IMR-90 (cell line): ENCODE measurements at regions not wholly inside any gene's neighbourhood (a gene's known extent, or its start where the extent isn't known, plus 50 kb on each side); places are given as distances from the start of the nearest gene placed in this dataset.

Experiments
- ATAC-seq: fragments of 200-7000 bp; cut with Tn5 transposase; 2 replicates; pipeline ENCODE4 v1.9.1; 2020; ENCODE audit warnings: low read depth, mild to moderate bottlenecking, moderate library complexity
- BruUV-seq: library from RNA; stranded (reverse); fragments of 400-500 nt; replicated peaks from 2 replicates; lab custom pipeline; 2021; lab: Mats Ljungman, UMichigan
- CTCF ChIA-PET: fragments of 300-600 bp; formaldehyde crosslinking; extraction: SDS; loops from one replicate; lab custom pipeline; 2021; ENCODE audit warnings: antibody characterized with exemption; lab: Yijun Ruan, JAX
- POLR2A ChIA-PET: fragments of 300-600 bp; sonication (Branson Sonifier 250); formaldehyde crosslinking; loops from one replicate; lab custom pipeline; 2022; ENCODE audit warnings: antibody characterized with exemption; ENCODE audit not compliant: unreplicated experiment; lab: Charles Lee
- DNase-seq: peaks from one replicate; pipeline ENCODE4 v3.0.0; 2013
- H2AFZ ChIP-seq: replicated peaks from 2 replicates; pipeline ENCODE3; 2013; ENCODE audit warnings: low read length, mild to moderate bottlenecking; ENCODE audit not compliant: poor library complexity
- H2AK5ac ChIP-seq: 2 replicates; pipeline ENCODE4 v1.6.1; 2013; ENCODE audit warnings: low read depth, low read length, inconsistent platforms
- H2AK9ac ChIP-seq: replicated peaks from 2 replicates; pipeline ENCODE3; 2013; ENCODE audit warnings: mild to moderate bottlenecking, low read depth, low read length, moderate library complexity; ENCODE audit not compliant: poor library complexity
- H2BK120ac ChIP-seq: 2 replicates; pipeline ENCODE4 v1.6.1; 2013; ENCODE audit warnings: low read depth, low read length, inconsistent platforms
- H2BK15ac ChIP-seq: 3 replicates; pipeline ENCODE4 v1.6.1; 2013; ENCODE audit warnings: low read depth, low read length, inconsistent platforms
- H2BK20ac ChIP-seq: 2 replicates; pipeline ENCODE4 v1.6.1; 2013; ENCODE audit warnings: low read depth, mild to moderate bottlenecking, inconsistent platforms, low read length, moderate library complexity
- H2BK5ac ChIP-seq: 2 replicates; pipeline ENCODE4 v1.6.1; 2013; ENCODE audit warnings: mild to moderate bottlenecking, low read depth, low read length, inconsistent platforms; ENCODE audit not compliant: poor library complexity, severe bottlenecking
- H3K14ac ChIP-seq: replicated peaks from 2 replicates; pipeline ENCODE4 v1.6.1; 2013; ENCODE audit warnings: low read depth, low read length, inconsistent platforms
- H3K18ac ChIP-seq: 2 replicates; pipeline ENCODE4 v1.6.1; 2013; ENCODE audit warnings: low read depth, low read length, control low read depth
- H3K23ac ChIP-seq: 2 replicates; pipeline ENCODE4 v1.6.1; 2013; ENCODE audit warnings: low read depth, low read length, inconsistent platforms
- H3K27ac ChIP-seq: 2 replicates; pipeline ENCODE4 v1.5.1; 2013; ENCODE audit warnings: mild to moderate bottlenecking, control low read depth, low read length; ENCODE audit not compliant: insufficient read depth
- H3K27me3 ChIP-seq: 2 replicates; pipeline ENCODE4 v1.6.1; 2013; ENCODE audit warnings: low read length; ENCODE audit not compliant: control insufficient read depth, insufficient read depth
- H3K36me3 ChIP-seq: 2 replicates; pipeline ENCODE4 v1.6.1; 2013; ENCODE audit warnings: low read length, mixed read lengths; ENCODE audit not compliant: control insufficient read depth, insufficient read depth
- H3K4ac ChIP-seq: 2 replicates; pipeline ENCODE4 v1.6.1; 2013; ENCODE audit warnings: low read depth, low read length, inconsistent platforms
- H3K4me1 ChIP-seq: 2 replicates; pipeline ENCODE4 v1.6.1; 2013; ENCODE audit warnings: low read length, mixed read lengths; ENCODE audit not compliant: control insufficient read depth, insufficient read depth
- H3K4me2 ChIP-seq: 2 replicates; pipeline ENCODE4 v1.6.1; 2013; ENCODE audit warnings: low read depth, mild to moderate bottlenecking, control low read depth, low read length, moderate library complexity
- H3K4me3 ChIP-seq: 2 replicates; pipeline ENCODE4 v1.5.1; 2013; ENCODE audit warnings: low read depth, mild to moderate bottlenecking, control low read depth, low read length, moderate library complexity; ENCODE audit not compliant: insufficient read depth
- H3K56ac ChIP-seq: 2 replicates; pipeline ENCODE4 v1.6.1; 2013; ENCODE audit warnings: low read length, inconsistent platforms; ENCODE audit not compliant: insufficient read depth; ENCODE audit errors: extremely low read depth
- H3K79me1 ChIP-seq, 2 experiments: 2 replicates each; pipeline ENCODE4 v1.6.1; 2013; ENCODE audit warnings: low read length in 2 of 2, inconsistent platforms in 1 of 2, low read depth in 1 of 2
- H3K9ac ChIP-seq: 2 replicates; pipeline ENCODE4 v1.6.1; 2013; ENCODE audit warnings: low read depth, low read length, control low read depth
- H3K9me1 ChIP-seq: 2 replicates; pipeline ENCODE4 v1.6.1; 2013; ENCODE audit warnings: low read length, inconsistent platforms; ENCODE audit not compliant: insufficient read depth
- H3K9me3 ChIP-seq: 2 replicates; pipeline ENCODE4 v1.6.1; 2013; ENCODE audit warnings: low read length; ENCODE audit not compliant: control insufficient read depth, insufficient read depth
- H4K20me1 ChIP-seq: 2 replicates; pipeline ENCODE4 v1.6.1; 2013; ENCODE audit warnings: low read length, inconsistent platforms; ENCODE audit not compliant: insufficient read depth
- H4K5ac ChIP-seq: 2 replicates; pipeline ENCODE4 v1.6.1; 2013; ENCODE audit warnings: mild to moderate bottlenecking, low read depth, low read length, control low read depth
- H4K8ac ChIP-seq, 2 experiments: 2 replicates each; pipeline ENCODE4 v1.6.1; 2013; ENCODE audit warnings: low read depth in 2 of 2, low read length in 2 of 2, control low read depth in 1 of 2, inconsistent platforms in 1 of 2
- H4K91ac ChIP-seq: 2 replicates; pipeline ENCODE4 v1.6.1; 2013; ENCODE audit warnings: low read depth, low read length, inconsistent platforms; ENCODE audit not compliant: insufficient read depth
- MXI1 ChIP-seq: IDR thresholded peaks from 2 replicates; pipeline ENCODE4 v1.6.1; 2012; ENCODE audit warnings: low read depth, mild to moderate bottlenecking, low read length, moderate library complexity, borderline replicate concordance
- RCOR1 ChIP-seq: IDR thresholded peaks from 2 replicates; pipeline ENCODE4 v1.6.1; 2012; ENCODE audit warnings: mild to moderate bottlenecking, low read length, improper control_type of control experiment; ENCODE audit not compliant: insufficient replicate concordance
- WGBS, 2 experiments: methylation state at CpG; one replicate each; pipeline versions ENCODE4 v1.1.5 to v1.1.7; 2013; ENCODE audit warnings: missing lambda C conversion rate in 2 of 2; ENCODE audit not compliant: insufficient read length in 1 of 2; ENCODE audit errors: extremely low coverage in 2 of 2; 5-methylcytosine and 5-hydroxymethylcytosine counted together
- dilution Hi-C: fragments of 300-500 bp; cut with HindIII; formaldehyde crosslinking; loops from one replicate; pipeline ENCODE4 v1.14.3; 2018; ENCODE audit warnings: low sequenced_read_pairs; ENCODE audit not compliant: unreplicated experiment
- in situ Hi-C: fragments of 300-500 bp; cut with MboI; formaldehyde crosslinking; loops from 3 replicates; pipeline ENCODE4 v1.14.3; 2019; ENCODE audit warnings: low sequenced_read_pairs, inconsistent platforms, mixed read lengths
- intact Hi-C: fragments of 100-400 bp; cut with micrococcal nuclease; formaldehyde crosslinking; loops from 2 replicates; pipeline ENCODE4 v1.10.0; 2022

- Histone ChIP-seq H3K79me1 (no peaks in the 10 kb centered on the region), H3K14ac (no peak overlapping the region), H2BK120ac (no peak overlapping the region), H2BK5ac (no peak overlapping the region), H3K27me3 (peaks cover 4% of the 10 kb centered on the region; the same call in 1 of the 2 replicates), H4K20me1 (no peaks in the 10 kb centered on the region), H2BK20ac (no peak overlapping the region), H3K4ac (no peak overlapping the region), H4K8ac (no peak overlapping the region), H2AK5ac (no peak overlapping the region), H3K18ac (no peak overlapping the region), H3K56ac (no peak overlapping the region), H3K27ac (no peak overlapping the region), H3K9me1 (no peaks in the 10 kb centered on the region), H3K23ac (no peak overlapping the region), H2AK9ac (no peak overlapping the region), H3K4me3 (no peak overlapping the region), H2AFZ (no peak overlapping the region), H4K5ac (no peak overlapping the region), H3K9ac (no peak overlapping the region), H2BK15ac (no peak overlapping the region), H3K4me1 (no peaks in the 10 kb centered on the region), H3K9me3 (peaks cover 18% of the 10 kb centered on the region), H3K36me3 (no peaks in the 10 kb centered on the region), H3K4me2 (no peak overlapping the region), H4K91ac (no peak overlapping the region)
- BruUV-seq, result no TSS peak
- in situ Hi-C loops, result loop anchor here (5.0 to 10.0 kb wide), 3 partner anchors 363 to 976 kb away; no protein-coding TSS in a partner anchor
- POLR2A ChIA-PET, result no interaction called here
- intact Hi-C loops, result loop anchor here (5.0 kb wide), 1 partner anchor 148 kb away; no protein-coding TSS in a partner anchor
- DNase-seq (no peak), ATAC-seq (no peak)
- TF ChIP-seq RCOR1, result no peak
- no peak for TF ChIP-seq MXI1
- CTCF ChIA-PET, result no interaction called here
- dilution Hi-C loops, result no loop called here
- 74% methylated on average over 2 of the region's 9 CpGs; no CpG with 5 or more reads in 1 of the 2 experiments for WGBS, 2 experiments
These were observed 88.3 kb downstream of the SPP2 start for GRCh38 chr2:234138836-234139235.
